Stomach (tissue), 4 donors: ENCODE measurements at regions not wholly inside any gene's neighbourhood (a gene's known extent, or its start where the extent isn't known, plus 50 kb on each side); places are given as distances from the start of the nearest gene placed in this dataset.

Experiments used
- POLR2A ChIP-seq, 4 donors: fragments of 450-650 bp; IDR thresholded peaks; one replicate each; pipeline ENCODE4 v1.6.1; 2016; ENCODE audit warnings: antibody characterized with exemption in 4 of 4, control low read depth in 2 of 4, mild to moderate bottlenecking in 1 of 4, moderate library complexity in 1 of 4
- TF ChIP-seq, protein P1 (sequence below), 7 experiments: fragments of 450-650 bp in 4 of 7; fragments of 200-600 bp in 3 of 7; sonication (generic) in 3 of 7; IDR thresholded peaks; one replicate each; pipeline ENCODE4 v1.5.1; 2016 to 2019; ENCODE audit warnings: antibody characterized with exemption in 7 of 7, control low read depth in 2 of 7, mild to moderate bottlenecking in 1 of 7

- TF ChIP-seq POLR2A (IDR thresholded peaks at IDR 0.05): no peak
- TF ChIP-seq, protein P1, sequence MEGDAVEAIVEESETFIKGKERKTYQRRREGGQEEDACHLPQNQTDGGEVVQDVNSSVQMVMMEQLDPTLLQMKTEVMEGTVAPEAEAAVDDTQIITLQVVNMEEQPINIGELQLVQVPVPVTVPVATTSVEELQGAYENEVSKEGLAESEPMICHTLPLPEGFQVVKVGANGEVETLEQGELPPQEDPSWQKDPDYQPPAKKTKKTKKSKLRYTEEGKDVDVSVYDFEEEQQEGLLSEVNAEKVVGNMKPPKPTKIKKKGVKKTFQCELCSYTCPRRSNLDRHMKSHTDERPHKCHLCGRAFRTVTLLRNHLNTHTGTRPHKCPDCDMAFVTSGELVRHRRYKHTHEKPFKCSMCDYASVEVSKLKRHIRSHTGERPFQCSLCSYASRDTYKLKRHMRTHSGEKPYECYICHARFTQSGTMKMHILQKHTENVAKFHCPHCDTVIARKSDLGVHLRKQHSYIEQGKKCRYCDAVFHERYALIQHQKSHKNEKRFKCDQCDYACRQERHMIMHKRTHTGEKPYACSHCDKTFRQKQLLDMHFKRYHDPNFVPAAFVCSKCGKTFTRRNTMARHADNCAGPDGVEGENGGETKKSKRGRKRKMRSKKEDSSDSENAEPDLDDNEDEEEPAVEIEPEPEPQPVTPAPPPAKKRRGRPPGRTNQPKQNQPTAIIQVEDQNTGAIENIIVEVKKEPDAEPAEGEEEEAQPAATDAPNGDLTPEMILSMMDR (IDR thresholded peaks at IDR 0.05): no peak
Measured at GRCh38 chr17:45666046-45666600, 118.0 kb upstream of the CRHR1 start.
